SKM-1 treated with dmso at 0.1 percent for 144 hours (cell line): ENCODE measurements at regions not wholly inside any gene's neighbourhood (a gene's known extent, or its start where the extent isn't known, plus 50 kb on each side); places are given as distances from the start of the nearest gene placed in this dataset.

Experiments
- DNase-seq: peaks from one replicate; lab custom pipeline; 2025; ENCODE audit not compliant: unreplicated experiment; lab: John Stamatoyannopoulos, UW

GRCh38 chr19:5218255-5218855 lies 122.3 kb downstream of the PTPRS start:
- no peak for DNase-seq

GRCh38 chr19:5217171-5217570 lies 123.4 kb downstream of the PTPRS start:
- DNase-seq: no peak

- no peak for DNase-seq
Measured at GRCh38 chr19:5216141-5216847, 124.3 kb downstream of the PTPRS start.

- no peak for DNase-seq
Measured at GRCh38 chr19:5215431-5215830, 125.2 kb downstream of the PTPRS start.

- no peak for DNase-seq
Measured at GRCh38 chr19:5214902-5215301, 125.7 kb downstream of the PTPRS start.

- no peak for DNase-seq
Measured at GRCh38 chr19:5214371-5214770, 126.2 kb downstream of the PTPRS start.

GRCh38 chr19:5213667-5214066 lies 126.9 kb downstream of the PTPRS start:
- DNase-seq: no peak

GRCh38 chr19:5212101-5212500 lies 128.5 kb downstream of the PTPRS start:
- no peak for DNase-seq

- DNase-seq: no peak
Measured at GRCh38 chr19:5211217-5211822, 129.3 kb downstream of the PTPRS start.

GRCh38 chr19:5210556-5210955 lies 130.1 kb downstream of the PTPRS start:
- DNase-seq: no peak

GRCh38 chr19:5207806-5208205 lies 132.8 kb downstream of the PTPRS start:
- no peak for DNase-seq

GRCh38 chr19:5206751-5207075 lies 133.9 kb downstream of the PTPRS start:
- no peak for DNase-seq

GRCh38 chr19:5205937-5206750 lies 134.5 kb downstream of the PTPRS start:
- DNase-seq: no peak

- peak; percentile 59 for DNase-seq
Measured at GRCh38 chr19:5205381-5205780, 135.2 kb downstream of the PTPRS start.

GRCh38 chr19:5204212-5204611 lies 136.4 kb downstream of the PTPRS start:
- no peak for DNase-seq
